HEK293 (cell line): ENCODE measurements at regions not wholly inside any gene's neighbourhood (a gene's known extent, or its start where the extent isn't known, plus 50 kb on each side); places are given as distances from the start of the nearest gene placed in this dataset.

Experiments used
- CTCF ChIA-PET: fragments of 350-600 bp; formaldehyde crosslinking; extraction: SDS; loops from one replicate; lab custom pipeline; 2021; ENCODE audit warnings: antibody characterized with exemption; lab: Yijun Ruan, JAX
- POLR2A ChIA-PET: fragments of 300-600 bp; formaldehyde crosslinking; extraction: SDS; loops from one replicate; lab custom pipeline; 2020; ENCODE audit warnings: antibody characterized with exemption, inconsistent platforms; lab: Yijun Ruan, JAX
- H3K27ac ChIP-seq: fragments of 200-500 bp; sonication (Bioruptor generic); 2 replicates; pipeline ENCODE4 v1.5.1; 2014; ENCODE audit warnings: low read depth, low read length, control low read depth, inconsistent platforms; ENCODE audit errors: extremely low read depth
- H3K36me3 ChIP-seq, 2 experiments: fragments of 200-500 bp in 1 of 2; sonication (Bioruptor generic) in 1 of 2; 1 replicate in 1 of 2; 2 replicates in 1 of 2; pipeline ENCODE4 v1.5.1; 2014 to 2017; ENCODE audit warnings: inconsistent platforms in 2 of 2, low read length in 2 of 2; ENCODE audit not compliant: control insufficient read depth in 2 of 2, insufficient read depth in 1 of 2
- H3K4me1 ChIP-seq: fragments of 200-500 bp; sonication (Bioruptor generic); 2 replicates; pipeline ENCODE4 v1.5.1; 2014; ENCODE audit warnings: mild to moderate bottlenecking, low read length, inconsistent platforms; ENCODE audit not compliant: control insufficient read depth, insufficient read depth
- H3K4me3 ChIP-seq: 2 replicates; pipeline ENCODE4 v1.5.1; 2011; ENCODE audit warnings: low read depth, mild to moderate bottlenecking, control low read depth, low read length, moderate library complexity
- H3K9me3 ChIP-seq: fragments of 200-500 bp; sonication (Bioruptor generic); 2 replicates; pipeline ENCODE4 v1.5.1; 2014; ENCODE audit warnings: low read depth, low read length, inconsistent platforms; ENCODE audit not compliant: control insufficient read depth, insufficient read depth
- HIC1 ChIP-seq: fragments of 450-650 bp; formaldehyde crosslinking; IDR thresholded peaks from 2 replicates; pipeline ENCODE4 v1.5.1; 2016; ENCODE audit warnings: missing biosample characterization, missing genetic modification characterization
- PBX3 ChIP-seq: sonication (generic); formaldehyde crosslinking; IDR thresholded peaks from 2 replicates; pipeline ENCODE4 v1.8.1; 2022; ENCODE audit warnings: mild to moderate bottlenecking, moderate library complexity, missing genetic modification reagents
- WT1 ChIP-seq: fragments of 450-650 bp; formaldehyde crosslinking; IDR thresholded peaks from 2 replicates; pipeline ENCODE4 v1.5.1; 2016; ENCODE audit warnings: missing biosample characterization, missing genetic modification characterization
- ZBTB8A ChIP-seq: fragments of 450-650 bp; formaldehyde crosslinking; IDR thresholded peaks from 2 replicates; pipeline ENCODE4 v1.5.1; 2016; ENCODE audit warnings: missing biosample characterization, missing genetic modification characterization
- ZNF121 ChIP-seq: fragments of 450-650 bp; formaldehyde crosslinking; IDR thresholded peaks from 2 replicates; pipeline ENCODE4 v1.5.1; 2016; ENCODE audit warnings: missing biosample characterization, missing genetic modification characterization
- ZNF133 ChIP-seq: fragments of 450-650 bp; formaldehyde crosslinking; IDR thresholded peaks from 2 replicates; pipeline ENCODE4 v1.5.1; 2016; ENCODE audit warnings: missing biosample characterization, missing genetic modification characterization
- ZNF155 ChIP-seq: fragments of 450-650 bp; formaldehyde crosslinking; IDR thresholded peaks from 2 replicates; pipeline ENCODE4 v1.5.1; 2016; ENCODE audit warnings: missing biosample characterization, missing genetic modification characterization
- ZNF174 ChIP-seq: fragments of 450-650 bp; formaldehyde crosslinking; IDR thresholded peaks from 2 replicates; pipeline ENCODE4 v1.5.0; 2017; ENCODE audit warnings: missing biosample characterization, mild to moderate bottlenecking, missing genetic modification characterization
- ZNF23 ChIP-seq: fragments of 450-650 bp; formaldehyde crosslinking; IDR thresholded peaks from 2 replicates; pipeline ENCODE4 v1.5.1; 2016; ENCODE audit warnings: missing biosample characterization, missing genetic modification characterization, borderline replicate concordance
- ZNF302 ChIP-seq: fragments of 450-650 bp; formaldehyde crosslinking; IDR thresholded peaks from 2 replicates; pipeline ENCODE4 v1.5.1; 2016; ENCODE audit warnings: missing biosample characterization, missing genetic modification characterization, low read depth
- ZNF366 ChIP-seq: fragments of 450-650 bp; formaldehyde crosslinking; conservative IDR thresholded peaks from 2 replicates; pipeline ENCODE4 v1.5.1; 2016; ENCODE audit warnings: missing biosample characterization, missing genetic modification characterization
- ZNF391 ChIP-seq: fragments of 450-650 bp; formaldehyde crosslinking; IDR thresholded peaks from 2 replicates; pipeline ENCODE4 v1.5.1; 2016; ENCODE audit warnings: low read depth, missing biosample characterization, missing genetic modification characterization, borderline replicate concordance
- ZNF404 ChIP-seq: fragments of 450-650 bp; formaldehyde crosslinking; IDR thresholded peaks from 2 replicates; pipeline ENCODE4 v1.5.1; 2017; ENCODE audit warnings: missing biosample characterization, missing genetic modification characterization
- ZNF416 ChIP-seq: fragments of 450-650 bp; formaldehyde crosslinking; IDR thresholded peaks from 2 replicates; pipeline ENCODE4 v1.5.1; 2016; ENCODE audit warnings: missing biosample characterization, missing genetic modification characterization
- ZNF544 ChIP-seq: fragments of 450-650 bp; formaldehyde crosslinking; IDR thresholded peaks from 2 replicates; pipeline ENCODE4 v1.5.0; 2017; ENCODE audit warnings: missing biosample characterization, missing genetic modification characterization
- ZNF670 ChIP-seq: fragments of 450-650 bp; formaldehyde crosslinking; IDR thresholded peaks from 2 replicates; pipeline ENCODE4 v1.5.1; 2016; ENCODE audit warnings: missing biosample characterization, missing genetic modification characterization, low read depth
- ZNF677 ChIP-seq: fragments of 450-650 bp; IDR thresholded peaks from 2 replicates; pipeline ENCODE4 v1.5.0; 2018; ENCODE audit warnings: missing biosample characterization, mild to moderate bottlenecking, missing genetic modification characterization, moderate library complexity
- ZNF776 ChIP-seq: fragments of 450-650 bp; formaldehyde crosslinking; IDR thresholded peaks from 2 replicates; pipeline ENCODE4 v1.5.0; 2017; ENCODE audit warnings: missing biosample characterization, missing genetic modification characterization, borderline replicate concordance
- ZNF843 ChIP-seq: fragments of 450-650 bp; formaldehyde crosslinking; IDR thresholded peaks from 2 replicates; pipeline ENCODE4 v1.5.1; 2016; ENCODE audit warnings: missing biosample characterization, missing genetic modification characterization
- TF ChIP-seq, protein P1 (sequence below): fragments of 450-650 bp; formaldehyde crosslinking; IDR thresholded peaks from 2 replicates; pipeline ENCODE4 v1.5.1; 2016; ENCODE audit warnings: missing biosample characterization, missing genetic modification characterization

DNA sequence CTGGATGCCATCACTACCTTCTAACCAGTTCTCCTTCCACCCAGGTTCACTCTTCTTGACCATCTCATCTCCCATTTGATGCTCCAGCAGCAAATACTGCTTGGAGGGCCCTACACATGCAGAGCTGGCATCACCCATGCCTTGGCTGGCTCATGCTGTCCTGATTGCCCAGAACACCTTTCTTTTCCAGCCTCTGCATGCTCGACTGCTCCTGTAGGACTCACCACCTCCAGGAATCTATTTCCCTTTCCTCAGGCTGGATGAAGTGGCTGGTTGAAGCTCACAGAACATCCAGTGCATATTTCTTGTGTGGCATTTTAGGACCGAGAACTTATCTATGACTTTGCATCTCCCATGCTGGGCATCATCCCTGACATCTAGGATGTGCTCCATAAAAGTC is 148.3 kb downstream of the CPEB2 start:
- CTCF ChIA-PET, result no interaction called here

DNA sequence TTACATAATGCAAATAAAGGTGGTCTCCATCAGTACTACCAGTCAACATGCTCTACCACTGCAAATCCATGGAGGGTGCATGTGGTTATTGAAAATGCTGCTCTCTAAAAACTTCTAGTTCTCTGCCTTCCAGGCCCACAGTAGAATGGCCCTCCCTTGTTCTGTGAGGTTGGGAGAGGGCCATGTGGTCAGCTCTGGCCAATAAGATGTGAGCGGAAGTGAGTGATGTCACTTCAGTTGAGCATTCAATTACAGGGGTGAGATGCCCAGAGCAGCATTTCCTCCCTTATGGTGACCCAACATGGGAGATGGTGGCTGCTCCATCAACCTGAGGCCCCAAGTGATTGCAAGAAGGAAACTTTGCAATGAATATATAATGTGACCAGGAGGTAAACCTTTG is 148.8 kb downstream of the CPEB2 start:
- POLR2A ChIA-PET, result no interaction called here
- H3K27ac ChIP-seq, result no peak overlapping the region
- TF ChIP-seq ZNF133 (tag by site-specific recombination), result no peak
- TF ChIP-seq ZNF776 (tag by site-specific recombination), result no peak
- no peak for TF ChIP-seq ZNF23
- TF ChIP-seq ZNF302 (tag by site-specific recombination), result no peak
- no peak for TF ChIP-seq ZNF843 (tag by site-specific recombination)
- TF ChIP-seq ZNF155 (tag by site-specific recombination), result no peak
- no peak for TF ChIP-seq ZNF366 (tag by site-specific recombination)
- TF ChIP-seq, all 188 proteins: peak for 0
- Histone ChIP-seq H3K4me3 (no peak overlapping the region), H3K4me1 (no peaks in the 10 kb centered on the region), H3K9me3 (no peaks in the 10 kb centered on the region), H3K36me3 (no peaks in the 10 kb centered on the region)
- CTCF ChIA-PET, result no interaction called here

More for the DNA sequence above, 148.3 kb downstream of the CPEB2 start:
- no peak for TF ChIP-seq PBX3 (CRISPR knock-in tag)
- TF ChIP-seq, protein P1, sequence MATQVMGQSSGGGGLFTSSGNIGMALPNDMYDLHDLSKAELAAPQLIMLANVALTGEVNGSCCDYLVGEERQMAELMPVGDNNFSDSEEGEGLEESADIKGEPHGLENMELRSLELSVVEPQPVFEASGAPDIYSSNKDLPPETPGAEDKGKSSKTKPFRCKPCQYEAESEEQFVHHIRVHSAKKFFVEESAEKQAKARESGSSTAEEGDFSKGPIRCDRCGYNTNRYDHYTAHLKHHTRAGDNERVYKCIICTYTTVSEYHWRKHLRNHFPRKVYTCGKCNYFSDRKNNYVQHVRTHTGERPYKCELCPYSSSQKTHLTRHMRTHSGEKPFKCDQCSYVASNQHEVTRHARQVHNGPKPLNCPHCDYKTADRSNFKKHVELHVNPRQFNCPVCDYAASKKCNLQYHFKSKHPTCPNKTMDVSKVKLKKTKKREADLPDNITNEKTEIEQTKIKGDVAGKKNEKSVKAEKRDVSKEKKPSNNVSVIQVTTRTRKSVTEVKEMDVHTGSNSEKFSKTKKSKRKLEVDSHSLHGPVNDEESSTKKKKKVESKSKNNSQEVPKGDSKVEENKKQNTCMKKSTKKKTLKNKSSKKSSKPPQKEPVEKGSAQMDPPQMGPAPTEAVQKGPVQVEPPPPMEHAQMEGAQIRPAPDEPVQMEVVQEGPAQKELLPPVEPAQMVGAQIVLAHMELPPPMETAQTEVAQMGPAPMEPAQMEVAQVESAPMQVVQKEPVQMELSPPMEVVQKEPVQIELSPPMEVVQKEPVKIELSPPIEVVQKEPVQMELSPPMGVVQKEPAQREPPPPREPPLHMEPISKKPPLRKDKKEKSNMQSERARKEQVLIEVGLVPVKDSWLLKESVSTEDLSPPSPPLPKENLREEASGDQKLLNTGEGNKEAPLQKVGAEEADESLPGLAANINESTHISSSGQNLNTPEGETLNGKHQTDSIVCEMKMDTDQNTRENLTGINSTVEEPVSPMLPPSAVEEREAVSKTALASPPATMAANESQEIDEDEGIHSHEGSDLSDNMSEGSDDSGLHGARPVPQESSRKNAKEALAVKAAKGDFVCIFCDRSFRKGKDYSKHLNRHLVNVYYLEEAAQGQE, result no peak
- TF ChIP-seq ZNF404 (tag by site-specific recombination), result no peak
- no peak for TF ChIP-seq ZNF391 (tag by site-specific recombination)
- TF ChIP-seq WT1 (tag by site-specific recombination), result no peak
- no peak for TF ChIP-seq ZNF121 (tag by site-specific recombination)
- no peak for TF ChIP-seq ZNF174 (tag by site-specific recombination)
- TF ChIP-seq HIC1 (tag by site-specific recombination), result no peak
- TF ChIP-seq ZNF677 (tag by site-specific recombination), result no peak
- no peak for TF ChIP-seq ZNF670 (tag by site-specific recombination)
- TF ChIP-seq ZNF416 (tag by site-specific recombination), result no peak
- no peak for TF ChIP-seq ZNF544 (tag by site-specific recombination)
- TF ChIP-seq ZBTB8A (tag by site-specific recombination), result no peak
- TF ChIP-seq ZNF776 (tag by site-specific recombination), result no peak
- POLR2A ChIA-PET, result no interaction called here
- H3K36me3 ChIP-seq, result no peaks in the 10 kb centered on the region
- H3K27ac ChIP-seq, result no peak overlapping the region
- H3K9me3 ChIP-seq, result no peaks in the 10 kb centered on the region
- H3K4me3 ChIP-seq, result no peak overlapping the region
- H3K4me1 ChIP-seq, result no peaks in the 10 kb centered on the region
